ENCODE measurements at regions not wholly inside any gene's neighbourhood (a gene's known extent, or its start where the extent isn't known, plus 50 kb on each side); places are given as distances from the start of the nearest gene placed in this dataset.

DNA sequence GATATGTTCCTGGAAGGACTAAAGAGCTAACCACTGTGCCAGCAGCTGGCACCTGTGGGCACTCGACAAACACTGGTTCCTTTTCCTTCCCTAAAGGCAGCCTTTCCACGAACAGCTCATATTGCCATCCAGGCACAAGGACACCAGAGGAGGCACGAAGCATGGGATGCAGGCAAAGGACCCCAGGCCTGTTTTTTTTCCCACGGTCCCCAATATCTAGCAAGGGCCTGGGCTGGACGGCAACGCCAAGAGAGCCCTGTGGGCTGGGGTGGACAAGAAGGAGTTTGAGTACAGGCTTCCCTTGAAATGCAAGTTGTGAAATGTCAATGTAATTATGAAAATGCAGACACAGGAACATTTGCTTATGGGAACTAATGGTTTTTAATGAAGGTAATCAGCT lies 135.9 kb downstream of the CYP26B1 start:
- Histone ChIP-seq H3K4me2 (ENCODE audit: low read depth, low read length, poor library complexity, severe bottlenecking) (no peak overlapping the region), H3K27me3 (ENCODE audit: low read length) (no peaks in the 10 kb centered on the region), H3F3A (ENCODE audit: insufficient read depth) (no peaks in the 10 kb centered on the region), H3K9me2 (replicated peaks; ENCODE audit: insufficient read depth, low read length) (no peaks in the 10 kb centered on the region), H3K79me2 (ENCODE audit: insufficient read depth, low read length) (no peaks in the 10 kb centered on the region), H3K9ac (ENCODE audit: low read length) (no peak overlapping the region), H3K36me3 (ENCODE audit: low read length) (no peaks in the 10 kb centered on the region), H3K27ac (ENCODE audit: low read depth, low read length) (no peak overlapping the region), H4K20me1 (ENCODE audit: low read depth, low read length) (no peaks in the 10 kb centered on the region), H3K4me3 (ENCODE audit: insufficient read depth, low read length, poor library complexity, severe bottlenecking) (no peak overlapping the region), H3K9me3 (ENCODE audit: insufficient read depth, low read length) (no peaks in the 10 kb centered on the region), H2AFZ (ENCODE audit: low read depth, low read length, severe bottlenecking) (no peak overlapping the region)
- no peak for TF ChIP-seq EZH2phosphoT487 (conservative IDR thresholded peaks at IDR 0.05; ENCODE audit: low read length)
- TF ChIP-seq, protein P1, sequence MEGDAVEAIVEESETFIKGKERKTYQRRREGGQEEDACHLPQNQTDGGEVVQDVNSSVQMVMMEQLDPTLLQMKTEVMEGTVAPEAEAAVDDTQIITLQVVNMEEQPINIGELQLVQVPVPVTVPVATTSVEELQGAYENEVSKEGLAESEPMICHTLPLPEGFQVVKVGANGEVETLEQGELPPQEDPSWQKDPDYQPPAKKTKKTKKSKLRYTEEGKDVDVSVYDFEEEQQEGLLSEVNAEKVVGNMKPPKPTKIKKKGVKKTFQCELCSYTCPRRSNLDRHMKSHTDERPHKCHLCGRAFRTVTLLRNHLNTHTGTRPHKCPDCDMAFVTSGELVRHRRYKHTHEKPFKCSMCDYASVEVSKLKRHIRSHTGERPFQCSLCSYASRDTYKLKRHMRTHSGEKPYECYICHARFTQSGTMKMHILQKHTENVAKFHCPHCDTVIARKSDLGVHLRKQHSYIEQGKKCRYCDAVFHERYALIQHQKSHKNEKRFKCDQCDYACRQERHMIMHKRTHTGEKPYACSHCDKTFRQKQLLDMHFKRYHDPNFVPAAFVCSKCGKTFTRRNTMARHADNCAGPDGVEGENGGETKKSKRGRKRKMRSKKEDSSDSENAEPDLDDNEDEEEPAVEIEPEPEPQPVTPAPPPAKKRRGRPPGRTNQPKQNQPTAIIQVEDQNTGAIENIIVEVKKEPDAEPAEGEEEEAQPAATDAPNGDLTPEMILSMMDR (IDR thresholded peaks at IDR 0.05; ENCODE audit: insufficient read depth, low read length, poor library complexity, severe bottlenecking), result no peak

DNA sequence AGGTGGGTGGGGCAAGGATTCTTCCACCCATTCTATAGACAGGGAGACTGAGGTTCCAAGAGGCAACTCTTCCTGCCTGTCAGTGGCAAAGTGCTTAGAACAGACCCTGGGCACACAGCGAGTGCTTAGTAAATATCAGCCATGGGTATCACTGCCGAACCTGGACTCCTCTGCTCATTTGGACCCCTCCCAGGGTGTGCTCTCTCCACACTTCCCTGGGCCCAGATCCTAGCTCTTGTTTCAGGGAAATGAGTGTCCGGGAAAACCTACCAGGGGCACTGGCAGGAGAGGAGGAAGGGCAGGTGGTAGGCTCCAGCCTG lies 136.3 kb downstream of the CYP26B1 start:
- Histone ChIP-seq H3K4me2 (ENCODE audit: low read depth, low read length, poor library complexity, severe bottlenecking) (no peak overlapping the region), H3K9me2 (replicated peaks; ENCODE audit: insufficient read depth, low read length) (no peaks in the 10 kb centered on the region), H3K27ac (ENCODE audit: low read depth, low read length) (no peak overlapping the region), H3F3A (ENCODE audit: insufficient read depth) (no peaks in the 10 kb centered on the region), H3K4me3 (ENCODE audit: insufficient read depth, low read length, poor library complexity, severe bottlenecking) (no peak overlapping the region), H3K36me3 (ENCODE audit: low read length) (no peaks in the 10 kb centered on the region), H3K9me3 (ENCODE audit: insufficient read depth, low read length) (no peaks in the 10 kb centered on the region), H2AFZ (ENCODE audit: low read depth, low read length, severe bottlenecking) (no peak overlapping the region), H3K9ac (ENCODE audit: low read length) (no peak overlapping the region), H3K27me3 (ENCODE audit: low read length) (no peaks in the 10 kb centered on the region), H4K20me1 (ENCODE audit: low read depth, low read length) (no peaks in the 10 kb centered on the region), H3K79me2 (ENCODE audit: insufficient read depth, low read length) (no peaks in the 10 kb centered on the region)
- no peak for TF ChIP-seq EZH2phosphoT487 (conservative IDR thresholded peaks at IDR 0.05; ENCODE audit: low read length)
- TF ChIP-seq, protein P1 (IDR thresholded peaks at IDR 0.05; ENCODE audit: insufficient read depth, low read length, poor library complexity, severe bottlenecking), result no peak

DNA sequence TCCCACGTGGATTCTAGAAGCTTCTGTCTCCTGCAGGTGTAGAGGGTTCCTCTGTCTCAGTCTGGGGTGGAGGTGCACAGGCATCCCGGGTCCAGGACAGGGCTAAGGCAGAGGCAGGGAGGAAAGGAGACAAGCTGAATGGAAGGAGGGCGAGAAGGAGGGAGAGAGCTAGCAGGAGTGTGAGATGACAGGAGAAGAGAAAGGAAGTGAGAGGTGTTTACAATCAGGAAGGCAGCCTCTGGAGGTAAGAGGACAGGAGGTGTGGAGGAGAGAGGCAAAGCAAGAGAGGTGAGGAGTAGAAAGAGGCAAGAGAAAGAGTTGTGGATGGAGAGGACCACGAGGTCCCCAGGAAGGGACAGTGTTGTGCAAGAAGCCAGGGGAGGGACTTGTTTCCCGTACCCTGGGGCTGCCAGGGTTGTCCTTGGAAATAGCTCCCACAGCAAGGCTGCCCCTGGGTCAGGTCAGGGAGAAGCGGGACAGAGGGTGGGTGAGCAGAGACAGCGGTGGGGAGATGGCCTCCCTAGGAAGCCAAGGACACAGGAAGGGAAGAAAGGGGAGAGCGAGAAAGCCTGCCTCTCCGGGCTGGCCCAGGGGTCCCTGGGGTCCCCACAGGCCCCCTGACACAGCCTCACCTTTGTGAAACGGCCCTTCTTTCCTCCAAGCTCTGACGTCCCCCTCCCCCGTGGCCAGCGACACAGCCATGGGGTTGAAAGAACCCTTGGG lies 136.9 kb downstream of the CYP26B1 start:
- H4K20me1 ChIP-seq (ENCODE audit: low read depth, low read length), result no peaks in the 10 kb centered on the region
- TF ChIP-seq, protein P1 (IDR thresholded peaks at IDR 0.05; ENCODE audit: insufficient read depth, low read length, poor library complexity, severe bottlenecking), result no peak
- TF ChIP-seq EZH2phosphoT487 (conservative IDR thresholded peaks at IDR 0.05; ENCODE audit: low read length), result no peak

More for the DNA sequence above, 136.9 kb downstream of the CYP26B1 start:
- Histone ChIP-seq H3K36me3 (ENCODE audit: low read length) (no peaks in the 10 kb centered on the region), H3K27me3 (ENCODE audit: low read length) (no peaks in the 10 kb centered on the region), H3F3A (ENCODE audit: insufficient read depth) (no peaks in the 10 kb centered on the region), H3K9ac (ENCODE audit: low read length) (no peak overlapping the region), H3K9me2 (replicated peaks; ENCODE audit: insufficient read depth, low read length) (no peaks in the 10 kb centered on the region), H3K27ac (ENCODE audit: low read depth, low read length) (no peak overlapping the region), H3K4me2 (ENCODE audit: low read depth, low read length, poor library complexity, severe bottlenecking) (no peak overlapping the region), H2AFZ (ENCODE audit: low read depth, low read length, severe bottlenecking) (no peak overlapping the region), H3K79me2 (ENCODE audit: insufficient read depth, low read length) (no peaks in the 10 kb centered on the region), H3K9me3 (ENCODE audit: insufficient read depth, low read length) (no peaks in the 10 kb centered on the region), H3K4me3 (ENCODE audit: insufficient read depth, low read length, poor library complexity, severe bottlenecking) (no peak overlapping the region)
